Parathyroid adenoma (tissue), 2 donors: ENCODE measurements at regions not wholly inside any gene's neighbourhood (a gene's known extent, or its start where the extent isn't known, plus 50 kb on each side); places are given as distances from the start of the nearest gene placed in this dataset.

ENCODE experiments used
- H2AFZ ChIP-seq: fragments of 300-600 bp; sonication (generic); one replicate; pipeline ENCODE4 v1.7.0; 2017; ENCODE audit warnings: antibody characterized with exemption, mild to moderate bottlenecking
- H3K27ac ChIP-seq: fragments of 300-600 bp; sonication (generic); one replicate; pipeline ENCODE4 v1.7.0; 2017
- H3K27me3 ChIP-seq: fragments of 300-600 bp; sonication (generic); one replicate; pipeline ENCODE4 v1.7.0; 2017; ENCODE audit warnings: low read length; ENCODE audit not compliant: control insufficient read depth, insufficient read depth
- H3K36me3 ChIP-seq: fragments of 300-600 bp; sonication (generic); one replicate; pipeline ENCODE4 v1.7.0; 2017; ENCODE audit warnings: low read length; ENCODE audit not compliant: control insufficient read depth, insufficient read depth
- H3K4me1 ChIP-seq: fragments of 300-600 bp; sonication (generic); one replicate; pipeline ENCODE4 v1.7.0; 2017; ENCODE audit warnings: control low read depth
- H3K4me2 ChIP-seq: fragments of 300-600 bp; sonication (generic); one replicate; pipeline ENCODE4 v1.7.0; 2017; ENCODE audit warnings: low read length
- H3K4me3 ChIP-seq: fragments of 300-600 bp; sonication (generic); one replicate; pipeline ENCODE4 v1.7.0; 2017; ENCODE audit warnings: low read depth, low read length
- H3K79me2 ChIP-seq: fragments of 300-600 bp; sonication (generic); one replicate; pipeline ENCODE4 v1.7.0; 2017; ENCODE audit warnings: control low read depth
- H3K9ac ChIP-seq: fragments of 300-600 bp; sonication (generic); one replicate; pipeline ENCODE4 v1.7.0; 2017; ENCODE audit warnings: mild to moderate bottlenecking
- H3K9me3 ChIP-seq: fragments of 300-600 bp; sonication (generic); one replicate; pipeline ENCODE4 v1.7.0; 2017; ENCODE audit warnings: low read length; ENCODE audit not compliant: control insufficient read depth
- TF ChIP-seq, protein P1 (sequence below): fragments of 300-600 bp; sonication (generic); IDR thresholded peaks from one replicate; pipeline ENCODE4 v1.7.0; 2017; ENCODE audit warnings: antibody characterized with exemption, mild to moderate bottlenecking
- donor health status: primary hyperparathyroidism.

DNA sequence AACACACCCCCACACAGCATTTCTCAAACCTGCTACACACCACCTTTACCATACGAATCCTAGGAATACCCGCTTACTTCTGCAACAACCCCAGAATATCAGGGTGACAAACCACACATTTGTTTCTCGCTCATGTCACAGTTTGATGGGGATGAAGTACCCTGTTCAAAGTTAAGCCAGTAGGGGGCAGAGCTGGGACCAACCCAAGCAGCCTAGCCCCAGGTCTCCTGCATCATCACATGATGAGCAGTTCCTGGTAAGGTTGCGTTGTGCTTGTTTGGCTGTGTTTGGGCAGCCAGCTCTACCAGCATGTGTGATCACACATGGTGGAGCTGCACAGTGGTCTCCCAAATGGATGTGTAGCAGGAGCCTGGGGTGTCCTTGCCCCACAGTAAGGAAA is 103.6 kb upstream of the C16orf82 start:
- Histone ChIP-seq H3K79me2 (no peaks in the 10 kb centered on the region), H3K36me3 (no peaks in the 10 kb centered on the region), H3K9ac (no peak overlapping the region), H2AFZ (no peak overlapping the region), H3K4me2 (no peak overlapping the region), H3K4me1 (no peaks in the 10 kb centered on the region), H3K27me3 (peaks cover 3% of the 10 kb centered on the region), H3K9me3 (no peaks in the 10 kb centered on the region), H3K4me3 (no peak overlapping the region), H3K27ac (no peak overlapping the region)
- TF ChIP-seq, protein P1, sequence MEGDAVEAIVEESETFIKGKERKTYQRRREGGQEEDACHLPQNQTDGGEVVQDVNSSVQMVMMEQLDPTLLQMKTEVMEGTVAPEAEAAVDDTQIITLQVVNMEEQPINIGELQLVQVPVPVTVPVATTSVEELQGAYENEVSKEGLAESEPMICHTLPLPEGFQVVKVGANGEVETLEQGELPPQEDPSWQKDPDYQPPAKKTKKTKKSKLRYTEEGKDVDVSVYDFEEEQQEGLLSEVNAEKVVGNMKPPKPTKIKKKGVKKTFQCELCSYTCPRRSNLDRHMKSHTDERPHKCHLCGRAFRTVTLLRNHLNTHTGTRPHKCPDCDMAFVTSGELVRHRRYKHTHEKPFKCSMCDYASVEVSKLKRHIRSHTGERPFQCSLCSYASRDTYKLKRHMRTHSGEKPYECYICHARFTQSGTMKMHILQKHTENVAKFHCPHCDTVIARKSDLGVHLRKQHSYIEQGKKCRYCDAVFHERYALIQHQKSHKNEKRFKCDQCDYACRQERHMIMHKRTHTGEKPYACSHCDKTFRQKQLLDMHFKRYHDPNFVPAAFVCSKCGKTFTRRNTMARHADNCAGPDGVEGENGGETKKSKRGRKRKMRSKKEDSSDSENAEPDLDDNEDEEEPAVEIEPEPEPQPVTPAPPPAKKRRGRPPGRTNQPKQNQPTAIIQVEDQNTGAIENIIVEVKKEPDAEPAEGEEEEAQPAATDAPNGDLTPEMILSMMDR = no peak

DNA sequence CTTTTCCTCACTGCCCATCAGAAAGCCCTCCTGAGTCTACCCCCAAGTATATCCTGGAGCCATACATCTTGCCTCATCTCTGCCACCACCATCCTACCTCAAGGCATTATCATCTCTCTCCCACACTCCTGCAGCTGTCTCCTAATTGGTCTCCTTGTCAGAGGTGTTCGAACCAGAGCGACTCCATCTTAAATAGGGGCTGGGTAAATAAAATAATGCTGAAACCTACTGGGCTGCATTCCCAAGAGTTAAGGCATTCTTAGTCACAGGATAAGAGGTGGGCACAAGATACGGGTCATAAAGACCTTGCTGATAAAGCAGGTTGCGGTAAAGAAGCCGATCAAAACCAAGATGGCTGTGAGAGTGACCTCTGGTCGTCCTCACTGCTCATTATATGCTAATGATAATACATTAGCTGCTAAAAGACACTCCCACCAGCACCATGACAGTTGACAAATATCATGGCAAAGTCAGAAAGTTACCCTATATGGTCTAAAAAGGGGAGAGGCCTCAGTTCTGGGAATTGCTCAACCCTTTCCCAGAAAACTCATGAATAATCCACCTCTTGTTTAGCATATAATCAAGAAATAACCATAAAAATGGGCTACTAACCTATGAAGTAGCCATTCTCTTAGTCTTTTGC is 97.0 kb upstream of the C16orf82 start:
- TF ChIP-seq, protein P1 = no peak
- Histone ChIP-seq H3K9ac (no peak overlapping the region), H3K4me3 (no peak overlapping the region), H3K4me2 (no peak overlapping the region), H3K4me1 (no peaks in the 10 kb centered on the region), H3K9me3 (no peaks in the 10 kb centered on the region), H3K79me2 (no peaks in the 10 kb centered on the region), H3K36me3 (no peaks in the 10 kb centered on the region), H2AFZ (no peak overlapping the region), H3K27me3 (no peaks in the 10 kb centered on the region), H3K27ac (no peak overlapping the region)

DNA sequence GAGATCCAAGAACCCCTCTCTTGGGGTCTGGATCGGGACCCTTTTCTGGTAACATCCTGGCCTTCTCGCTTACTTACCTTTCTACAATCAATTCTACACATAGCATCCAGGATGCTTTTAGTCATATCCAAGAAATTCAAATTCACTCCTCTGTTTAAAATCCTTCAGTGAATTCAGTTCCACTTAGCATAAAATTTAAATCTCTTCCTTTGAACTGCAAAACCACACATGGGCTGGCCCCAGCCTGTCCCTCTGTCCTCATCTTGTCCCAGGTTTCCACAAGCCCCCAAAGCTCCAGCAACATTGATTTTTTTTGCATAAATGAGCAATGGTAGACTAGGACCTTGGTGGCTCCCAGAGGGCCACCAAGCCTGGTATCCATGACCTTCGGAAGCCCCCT is 96.4 kb upstream of the C16orf82 start:
- no peak overlapping the region for H2AFZ ChIP-seq
- no peaks in the 10 kb centered on the region for H3K36me3 ChIP-seq
- H3K4me1 ChIP-seq = no peaks in the 10 kb centered on the region
- TF ChIP-seq, protein P1 = no peak
- no peak overlapping the region for H3K27ac ChIP-seq
- no peaks in the 10 kb centered on the region for H3K9me3 ChIP-seq
- H3K27me3 ChIP-seq = no peaks in the 10 kb centered on the region
- H3K9ac ChIP-seq = no peak overlapping the region
- H3K4me2 ChIP-seq = no peak overlapping the region
- no peak overlapping the region for H3K4me3 ChIP-seq
- no peaks in the 10 kb centered on the region for H3K79me2 ChIP-seq

DNA sequence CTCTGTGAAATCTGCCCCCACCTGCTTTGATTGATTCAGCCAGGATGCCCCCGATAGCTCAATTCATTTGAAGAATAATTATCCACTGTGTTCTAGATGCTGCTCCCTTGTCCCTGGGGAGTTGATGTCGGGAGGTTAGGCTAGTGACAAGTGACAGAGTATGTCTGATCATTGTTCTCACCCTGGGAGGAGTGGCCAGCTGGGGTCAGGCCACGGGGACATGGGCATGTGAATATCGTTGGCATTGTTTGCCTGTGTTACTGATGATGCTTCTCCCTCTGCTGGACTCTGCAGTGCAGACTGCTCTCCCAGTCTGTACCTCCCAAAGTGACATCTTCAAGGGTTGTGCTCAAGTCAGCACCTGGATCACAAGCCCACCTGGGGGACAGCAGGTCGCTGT is 89.9 kb upstream of the C16orf82 start:
- TF ChIP-seq, protein P1 = no peak
- Histone ChIP-seq H3K9ac (no peak overlapping the region), H3K4me2 (no peak overlapping the region), H3K4me1 (no peaks in the 10 kb centered on the region), H3K36me3 (no peaks in the 10 kb centered on the region), H3K9me3 (no peaks in the 10 kb centered on the region), H2AFZ (no peak overlapping the region), H3K4me3 (no peak overlapping the region), H3K79me2 (no peaks in the 10 kb centered on the region), H3K27ac (no peak overlapping the region), H3K27me3 (no peaks in the 10 kb centered on the region)

DNA sequence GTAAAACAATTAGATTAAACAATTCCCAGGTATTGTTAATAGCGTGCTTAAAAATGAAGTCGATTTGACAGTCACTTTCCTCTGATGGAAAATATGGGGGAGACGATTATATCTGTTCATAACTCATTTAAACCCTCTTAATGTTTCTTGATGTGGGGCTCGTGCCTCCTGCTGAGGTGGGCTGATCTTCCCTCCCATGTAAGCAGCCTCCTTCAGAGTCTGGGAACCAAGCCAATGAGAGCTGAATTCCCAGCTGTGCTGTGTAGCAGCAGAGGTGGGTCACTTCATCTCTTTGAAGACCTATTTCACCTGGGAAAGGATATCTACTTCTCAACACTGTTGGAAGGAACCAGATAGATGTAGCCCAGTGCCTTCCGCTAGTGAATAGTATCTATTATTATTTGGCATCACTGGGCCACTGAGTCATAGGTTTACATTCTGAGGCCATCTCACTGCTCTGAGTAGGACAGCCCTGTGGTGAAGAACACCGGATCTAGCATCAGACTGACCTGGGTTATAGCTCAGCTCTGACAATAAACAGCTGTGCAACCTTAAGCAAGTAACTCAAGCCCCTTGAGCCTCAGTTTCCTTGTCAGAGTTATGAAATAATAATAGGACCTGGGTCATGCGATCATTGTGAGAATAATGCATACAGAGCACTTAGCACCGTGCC is 85.3 kb upstream of the C16orf82 start:
- Histone ChIP-seq H3K9me3 (no peaks in the 10 kb centered on the region), H2AFZ (no peak overlapping the region)

More for the DNA sequence above, 85.3 kb upstream of the C16orf82 start:
- no peaks in the 10 kb centered on the region for H3K36me3 ChIP-seq
- no peak overlapping the region for H3K9ac ChIP-seq
- no peaks in the 10 kb centered on the region for H3K27me3 ChIP-seq
- H3K4me1 ChIP-seq = no peaks in the 10 kb centered on the region
- TF ChIP-seq, protein P1 = no peak
- H3K79me2 ChIP-seq = no peaks in the 10 kb centered on the region
- no peak overlapping the region for H3K4me3 ChIP-seq
- H3K27ac ChIP-seq = no peak overlapping the region
- H3K4me2 ChIP-seq = no peak overlapping the region
